Panc1 (cell line): ENCODE measurements at regions not wholly inside any gene's neighbourhood (a gene's known extent, or its start where the extent isn't known, plus 50 kb on each side); places are given as distances from the start of the nearest gene placed in this dataset.

Source experiments
- POLR2AphosphoS5 ChIP-seq: IDR thresholded peaks from 2 replicates; pipeline ENCODE4 v1.6.1; 2012; ENCODE audit warnings: mild to moderate bottlenecking, low read depth, low read length, moderate library complexity
- TF ChIP-seq, protein P1 (sequence below): fragments of 450-650 bp; IDR thresholded peaks from 2 replicates; pipeline ENCODE4 v1.5.1; 2017; ENCODE audit warnings: mild to moderate bottlenecking
- TF ChIP-seq, protein P2 (sequence below), 2 experiments: IDR thresholded peaks; 2 replicates each; pipeline ENCODE4 v1.6.1; 2011 to 2012; ENCODE audit warnings: low read depth in 2 of 2, control low read depth in 1 of 2, low read length in 1 of 2, mild to moderate bottlenecking in 1 of 2, moderate library complexity in 1 of 2; ENCODE audit not compliant: insufficient read depth in 1 of 2

DNA sequence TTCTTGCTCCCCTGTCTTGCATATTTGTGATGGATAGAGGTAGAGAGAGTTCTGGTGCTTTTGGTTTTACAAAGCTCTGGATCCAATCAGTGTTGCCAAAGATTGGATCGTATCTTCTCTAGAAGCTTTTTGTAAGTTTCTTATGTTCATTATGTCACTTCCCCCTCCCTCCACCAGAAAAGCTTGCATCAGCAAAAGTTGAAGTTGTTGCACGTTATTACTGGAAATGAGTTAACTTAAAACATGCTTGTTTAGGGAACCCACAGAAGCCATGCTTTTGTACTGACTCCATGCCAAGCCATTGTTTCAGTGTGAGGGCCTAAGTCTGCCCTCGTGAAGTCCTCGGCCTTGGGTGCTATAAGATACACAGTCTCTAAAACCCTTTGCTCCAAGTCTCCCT, 186.5 kb downstream of the ERCC6L2 start:
- TF ChIP-seq, protein P1, sequence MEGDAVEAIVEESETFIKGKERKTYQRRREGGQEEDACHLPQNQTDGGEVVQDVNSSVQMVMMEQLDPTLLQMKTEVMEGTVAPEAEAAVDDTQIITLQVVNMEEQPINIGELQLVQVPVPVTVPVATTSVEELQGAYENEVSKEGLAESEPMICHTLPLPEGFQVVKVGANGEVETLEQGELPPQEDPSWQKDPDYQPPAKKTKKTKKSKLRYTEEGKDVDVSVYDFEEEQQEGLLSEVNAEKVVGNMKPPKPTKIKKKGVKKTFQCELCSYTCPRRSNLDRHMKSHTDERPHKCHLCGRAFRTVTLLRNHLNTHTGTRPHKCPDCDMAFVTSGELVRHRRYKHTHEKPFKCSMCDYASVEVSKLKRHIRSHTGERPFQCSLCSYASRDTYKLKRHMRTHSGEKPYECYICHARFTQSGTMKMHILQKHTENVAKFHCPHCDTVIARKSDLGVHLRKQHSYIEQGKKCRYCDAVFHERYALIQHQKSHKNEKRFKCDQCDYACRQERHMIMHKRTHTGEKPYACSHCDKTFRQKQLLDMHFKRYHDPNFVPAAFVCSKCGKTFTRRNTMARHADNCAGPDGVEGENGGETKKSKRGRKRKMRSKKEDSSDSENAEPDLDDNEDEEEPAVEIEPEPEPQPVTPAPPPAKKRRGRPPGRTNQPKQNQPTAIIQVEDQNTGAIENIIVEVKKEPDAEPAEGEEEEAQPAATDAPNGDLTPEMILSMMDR, result no peak
- TF ChIP-seq POLR2AphosphoS5, result no peak
- TF ChIP-seq, protein P2, sequence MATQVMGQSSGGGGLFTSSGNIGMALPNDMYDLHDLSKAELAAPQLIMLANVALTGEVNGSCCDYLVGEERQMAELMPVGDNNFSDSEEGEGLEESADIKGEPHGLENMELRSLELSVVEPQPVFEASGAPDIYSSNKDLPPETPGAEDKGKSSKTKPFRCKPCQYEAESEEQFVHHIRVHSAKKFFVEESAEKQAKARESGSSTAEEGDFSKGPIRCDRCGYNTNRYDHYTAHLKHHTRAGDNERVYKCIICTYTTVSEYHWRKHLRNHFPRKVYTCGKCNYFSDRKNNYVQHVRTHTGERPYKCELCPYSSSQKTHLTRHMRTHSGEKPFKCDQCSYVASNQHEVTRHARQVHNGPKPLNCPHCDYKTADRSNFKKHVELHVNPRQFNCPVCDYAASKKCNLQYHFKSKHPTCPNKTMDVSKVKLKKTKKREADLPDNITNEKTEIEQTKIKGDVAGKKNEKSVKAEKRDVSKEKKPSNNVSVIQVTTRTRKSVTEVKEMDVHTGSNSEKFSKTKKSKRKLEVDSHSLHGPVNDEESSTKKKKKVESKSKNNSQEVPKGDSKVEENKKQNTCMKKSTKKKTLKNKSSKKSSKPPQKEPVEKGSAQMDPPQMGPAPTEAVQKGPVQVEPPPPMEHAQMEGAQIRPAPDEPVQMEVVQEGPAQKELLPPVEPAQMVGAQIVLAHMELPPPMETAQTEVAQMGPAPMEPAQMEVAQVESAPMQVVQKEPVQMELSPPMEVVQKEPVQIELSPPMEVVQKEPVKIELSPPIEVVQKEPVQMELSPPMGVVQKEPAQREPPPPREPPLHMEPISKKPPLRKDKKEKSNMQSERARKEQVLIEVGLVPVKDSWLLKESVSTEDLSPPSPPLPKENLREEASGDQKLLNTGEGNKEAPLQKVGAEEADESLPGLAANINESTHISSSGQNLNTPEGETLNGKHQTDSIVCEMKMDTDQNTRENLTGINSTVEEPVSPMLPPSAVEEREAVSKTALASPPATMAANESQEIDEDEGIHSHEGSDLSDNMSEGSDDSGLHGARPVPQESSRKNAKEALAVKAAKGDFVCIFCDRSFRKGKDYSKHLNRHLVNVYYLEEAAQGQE (IDR thresholded peaks at IDR 0.05; ENCODE audit: insufficient read depth in 1 of 2, low read depth in 2 of 2, low read length in 1 of 2), result no peak
